HepG2 (cell line): ENCODE measurements at regions not wholly inside any gene's neighbourhood (a gene's known extent, or its start where the extent isn't known, plus 50 kb on each side); places are given as distances from the start of the nearest gene placed in this dataset.
A peak's percentile ranks its signal among the peaks of the same experiment; 100 is the strongest.

Experiments used
- ATAC-seq: fragments of 200-7000 bp; cut with Tn5 transposase; 3 replicates; pipeline ENCODE4 v1.9.1; 2020; ENCODE audit warnings: mild to moderate bottlenecking, moderate library complexity
- BruUV-seq: library from RNA; stranded (reverse); fragments of 400-500 nt; replicated peaks from 2 replicates; lab custom pipeline; 2021; lab: Mats Ljungman, UMichigan
- CTCF ChIA-PET: fragments of 300-600 bp; formaldehyde crosslinking; extraction: SDS; loops from one replicate; lab custom pipeline; 2021; ENCODE audit warnings: low total read pairs, inconsistent platforms, low intra/inter-chr PET ratio; lab: Yijun Ruan, JAX
- POLR2A ChIA-PET: fragments of 350-600 bp; sonication (Branson Sonifier 250); formaldehyde crosslinking; loops from one replicate; lab custom pipeline; 2020; ENCODE audit warnings: antibody characterized with exemption, inconsistent platforms; lab: Yijun Ruan, JAX
- DNase-seq: peaks from one replicate; pipeline ENCODE4 v3.0.0-alpha.2; 2015; ENCODE audit warnings: low spot score
- FAIRE-seq: peaks from 3 replicates; lab custom pipeline; 2011; peaks lifted over from hg19 to GRCh38; lab: Jason Lieb, UNC
- H2AFZ ChIP-seq: one replicate; pipeline ENCODE4 v1.6.1; 2011; ENCODE audit warnings: low read length, inconsistent platforms
- H3K27ac ChIP-seq: fragments of 300-600 bp; 3 replicates; pipeline ENCODE4 v1.8.0; 2011; ENCODE audit warnings: mixed run types, mild to moderate bottlenecking, mixed read lengths, low read length, inconsistent platforms; ENCODE audit not compliant: insufficient read depth; ENCODE audit errors: extremely low read length
- H3K27me3 ChIP-seq, 2 experiments: fragments of 200-600 bp in 1 of 2; 2 replicates in 1 of 2; 3 replicates in 1 of 2; pipeline versions ENCODE4 v1.6.0 to v1.8.0; 2011; ENCODE audit warnings: low read length in 2 of 2, mild to moderate bottlenecking in 2 of 2, moderate library complexity in 2 of 2, inconsistent platforms in 1 of 2; ENCODE audit not compliant: insufficient read depth in 2 of 2, control insufficient read depth in 1 of 2
- H3K36me3 ChIP-seq, 2 experiments: fragments of 200-600 bp in 1 of 2; replicated peaks in 1 of 2; 2 replicates in 1 of 2; 3 replicates in 1 of 2; pipeline versions ENCODE4 v1.5.1 to v1.8.0; 2011; ENCODE audit warnings: low read length in 2 of 2, inconsistent platforms in 1 of 2; ENCODE audit not compliant: insufficient read depth in 2 of 2, control insufficient read depth in 1 of 2
- H3K4me1 ChIP-seq: 2 replicates; pipeline ENCODE4 v1.5.1; 2012; ENCODE audit warnings: low read length, inconsistent platforms; ENCODE audit not compliant: insufficient read depth
- H3K4me2 ChIP-seq: 2 replicates; pipeline ENCODE4 v1.6.0; 2011; ENCODE audit warnings: low read depth, low read length, inconsistent platforms
- H3K4me3 ChIP-seq, 3 experiments: fragments of 200-600 bp in 1 of 3; sonication (generic), shearing (Covaris generic) in 1 of 3; replicated peaks in 1 of 3; 2 replicates each; pipeline ENCODE4 v1.5.1; 2011 to 2016; ENCODE audit warnings: low read length in 3 of 3, inconsistent platforms in 2 of 3, low read depth in 2 of 3, mild to moderate bottlenecking in 2 of 3, control low read depth in 1 of 3, mixed read lengths in 1 of 3; ENCODE audit not compliant: insufficient read depth in 1 of 3
- H3K79me2 ChIP-seq: one replicate; pipeline ENCODE4 v1.6.1; 2011; ENCODE audit warnings: low read length, inconsistent platforms; ENCODE audit not compliant: insufficient read depth
- H3K9ac ChIP-seq: 2 replicates; pipeline ENCODE4 v1.6.0; 2011; ENCODE audit warnings: mild to moderate bottlenecking, low read depth, low read length, inconsistent platforms; ENCODE audit not compliant: insufficient read depth
- H3K9me3 ChIP-seq: 2 replicates; pipeline ENCODE4 v1.5.1; 2012; ENCODE audit warnings: mild to moderate bottlenecking, low read length
- H4K20me1 ChIP-seq: 2 replicates; pipeline ENCODE4 v1.6.0; 2011; ENCODE audit warnings: inconsistent platforms, mild to moderate bottlenecking, low read length, moderate library complexity; ENCODE audit not compliant: insufficient read depth
- ARHGAP35 ChIP-seq: sonication (generic); formaldehyde crosslinking; IDR thresholded peaks from 2 replicates; pipeline ENCODE4 v1.9.0; 2022; ENCODE audit warnings: mild to moderate bottlenecking, inconsistent platforms, moderate library complexity, missing genetic modification reagents, borderline replicate concordance
- BHLHE40 ChIP-seq: IDR thresholded peaks from 2 replicates; pipeline ENCODE4 v1.6.1; 2011; ENCODE audit warnings: low read length, improper control_type of control experiment
- CCDC6 ChIP-seq: sonication (generic); formaldehyde crosslinking; IDR thresholded peaks from 2 replicates; pipeline ENCODE4 v1.8.1; 2022; ENCODE audit warnings: mild to moderate bottlenecking, missing genetic modification reagents, moderate library complexity
- FLYWCH1 ChIP-seq: sonication (generic); formaldehyde crosslinking; IDR thresholded peaks from 2 replicates; pipeline ENCODE4 v1.8.1; 2023; ENCODE audit warnings: mild to moderate bottlenecking, missing genetic modification reagents
- FOXC1 ChIP-seq: sonication (generic); formaldehyde crosslinking; IDR thresholded peaks from 2 replicates; pipeline ENCODE4 v1.8.0; 2022; ENCODE audit warnings: mild to moderate bottlenecking, missing genetic modification reagents, borderline replicate concordance
- IKZF4 ChIP-seq: sonication (generic); formaldehyde crosslinking; IDR thresholded peaks from 2 replicates; pipeline ENCODE4 v1.5.1; 2020; ENCODE audit warnings: borderline replicate concordance, mild to moderate bottlenecking, low read depth, missing genetic modification reagents; ENCODE audit errors: not compliant biosample characterization
- IKZF5 ChIP-seq: IDR thresholded peaks from 2 replicates; pipeline ENCODE4 v1.6.1; 2018; ENCODE audit warnings: missing genetic modification reagents, mild to moderate bottlenecking, missing compliant biosample characterization
- MATR3 ChIP-seq: sonication (generic); formaldehyde crosslinking; IDR thresholded peaks from 2 replicates; pipeline ENCODE4 v1.4.0; 2020; ENCODE audit warnings: missing genetic modification reagents
- MEF2D ChIP-seq: sonication (generic); formaldehyde crosslinking; IDR thresholded peaks from 2 replicates; pipeline ENCODE4 v1.5.1; 2020; ENCODE audit warnings: mild to moderate bottlenecking, missing genetic modification reagents
- MEIS2 ChIP-seq: sonication (generic); formaldehyde crosslinking; IDR thresholded peaks from 2 replicates; pipeline ENCODE4 v1.9.0; 2021; ENCODE audit warnings: mild to moderate bottlenecking, missing genetic modification reagents
- PBX3 ChIP-seq: sonication (generic); formaldehyde crosslinking; IDR thresholded peaks from 2 replicates; pipeline ENCODE4 v1.8.1; 2023; ENCODE audit warnings: missing genetic modification reagents, inconsistent platforms, borderline replicate concordance
- PHF20 ChIP-seq: sonication (generic); formaldehyde crosslinking; IDR thresholded peaks from 2 replicates; pipeline ENCODE4 v1.5.0; 2020; ENCODE audit warnings: mild to moderate bottlenecking, missing genetic modification reagents
- RARA ChIP-seq: IDR thresholded peaks from 2 replicates; pipeline ENCODE4 v1.6.1; 2016; ENCODE audit warnings: missing genetic modification reagents, missing compliant biosample characterization
- SAP130 ChIP-seq: IDR thresholded peaks from 2 replicates; pipeline ENCODE4 v1.6.1; 2016; ENCODE audit warnings: low read depth
- SMAD1 ChIP-seq: sonication (generic); formaldehyde crosslinking; IDR thresholded peaks from 2 replicates; pipeline ENCODE4 v1.4.0; 2020; ENCODE audit warnings: missing genetic modification reagents, low read depth, mild to moderate bottlenecking, borderline replicate concordance
- SMYD3 ChIP-seq: sonication (generic); formaldehyde crosslinking; IDR thresholded peaks from 2 replicates; pipeline ENCODE4 v1.8.1; 2023; ENCODE audit warnings: mild to moderate bottlenecking, missing genetic modification reagents
- ZBTB8A ChIP-seq: sonication (generic); formaldehyde crosslinking; IDR thresholded peaks from 2 replicates; pipeline ENCODE4 v1.4.0; 2020; ENCODE audit warnings: mild to moderate bottlenecking, low read depth, missing genetic modification reagents, borderline replicate concordance
- ZNF329 ChIP-seq: sonication (generic); formaldehyde crosslinking; IDR thresholded peaks from 2 replicates; pipeline ENCODE4 v1.9.0; 2021; ENCODE audit warnings: low read depth, mild to moderate bottlenecking, missing genetic modification reagents
- ZNF362 ChIP-seq: sonication (generic); formaldehyde crosslinking; IDR thresholded peaks from 2 replicates; pipeline ENCODE4 v1.4.0; 2020; ENCODE audit warnings: missing genetic modification reagents, mild to moderate bottlenecking, borderline replicate concordance
- ZNF580 ChIP-seq: IDR thresholded peaks from 2 replicates; pipeline ENCODE4 v1.6.1; 2016; ENCODE audit warnings: low read depth, borderline replicate concordance
- ZNF761 ChIP-seq: sonication (generic); formaldehyde crosslinking; conservative IDR thresholded peaks from 2 replicates; pipeline ENCODE4 v1.4.0; 2020; ENCODE audit warnings: mild to moderate bottlenecking, missing genetic modification reagents
- ZNF777 ChIP-seq: sonication (generic); formaldehyde crosslinking; IDR thresholded peaks from 2 replicates; pipeline ENCODE4 v1.4.0; 2020; ENCODE audit warnings: missing genetic modification reagents
- WGBS: methylation state at CpG from one replicate; pipeline ENCODE4 v1.1.6; 2017; ENCODE audit warnings: low lambda C conversion rate; 5-methylcytosine and 5-hydroxymethylcytosine counted together
- in situ Hi-C: cut with HindIII; loops from 2 replicates; pipeline ENCODE4 v1.10.0; 2017; ENCODE audit warnings: low pct_unique_long_range_greater_than_20kb; ENCODE audit not compliant: extremely low pct_ligation_motif_present
- intact Hi-C: fragments of 100-400 bp; cut with micrococcal nuclease; formaldehyde crosslinking; loops from one replicate; pipeline ENCODE4 v1.10.0; 2022; ENCODE audit not compliant: unreplicated experiment

- TF ChIP-seq PBX3 (no peak), ARHGAP35 (CRISPR knock-in tag) (no peak), ZNF580 (CRISPR knock-in tag) (no peak), SAP130 (CRISPR knock-in tag) (no peak)
Measured at GRCh38 chr12:60159761-60160160, 563.9 kb downstream of the SLC16A7 start (continued).

- Histone ChIP-seq H3K9ac (no peak overlapping the region), H3K4me1 (peaks cover 3% of the 10 kb centered on the region), H4K20me1 (no peaks in the 10 kb centered on the region), H3K27me3 (no peaks in the 10 kb centered on the region), H3K27ac (no peak overlapping the region), H2AFZ (no peak overlapping the region), H3K4me2 (no peak overlapping the region), H3K36me3 (no peaks in the 10 kb centered on the region), H3K9me3 (no peaks in the 10 kb centered on the region), H3K79me2 (no peaks in the 10 kb centered on the region), H3K4me3 (no peak overlapping the region)
- no peak for FAIRE-seq
- 45% methylated on average over 11 of the region's 13 CpGs for WGBS
- in situ Hi-C loops (no loop called here), intact Hi-C loops (no loop called here)
- CTCF ChIA-PET: no interaction called here
- POLR2A ChIA-PET: no interaction called here
- BruUV-seq: no TSS peak
- ATAC-seq: peak; percentile 54
- no peak for TF ChIP-seq ZNF329 (CRISPR knock-in tag)
- TF ChIP-seq FOXC1 (CRISPR knock-in tag): no peak
- no peak for TF ChIP-seq MEF2D (CRISPR knock-in tag)
- no peak for TF ChIP-seq SMAD1 (CRISPR knock-in tag)
- no peak for TF ChIP-seq MATR3 (CRISPR knock-in tag)
- no peak for TF ChIP-seq CCDC6 (CRISPR knock-in tag)
- no peak for TF ChIP-seq ZBTB8A (CRISPR knock-in tag)
- no peak for TF ChIP-seq ZNF777 (CRISPR knock-in tag)
- TF ChIP-seq IKZF5 (CRISPR knock-in tag): no peak
- TF ChIP-seq RARA: no peak
- no peak for TF ChIP-seq MEIS2 (CRISPR knock-in tag)
- TF ChIP-seq PHF20 (CRISPR knock-in tag): no peak
- TF ChIP-seq ZNF761 (CRISPR knock-in tag): no peak
- TF ChIP-seq IKZF4 (CRISPR knock-in tag): no peak
- TF ChIP-seq SMYD3 (CRISPR knock-in tag): no peak
- TF ChIP-seq FLYWCH1 (CRISPR knock-in tag): no peak
- no peak for TF ChIP-seq ZNF362 (CRISPR knock-in tag)
- TF ChIP-seq BHLHE40: no peak
- no peak for DNase-seq
Measured at GRCh38 chr12:60162988-60163720, 567.3 kb downstream of the SLC16A7 start.
